ENCODE measurements at regions not wholly inside any gene's neighbourhood (a gene's known extent, or its start where the extent isn't known, plus 50 kb on each side); places are given as distances from the start of the nearest gene placed in this dataset.

DNA sequence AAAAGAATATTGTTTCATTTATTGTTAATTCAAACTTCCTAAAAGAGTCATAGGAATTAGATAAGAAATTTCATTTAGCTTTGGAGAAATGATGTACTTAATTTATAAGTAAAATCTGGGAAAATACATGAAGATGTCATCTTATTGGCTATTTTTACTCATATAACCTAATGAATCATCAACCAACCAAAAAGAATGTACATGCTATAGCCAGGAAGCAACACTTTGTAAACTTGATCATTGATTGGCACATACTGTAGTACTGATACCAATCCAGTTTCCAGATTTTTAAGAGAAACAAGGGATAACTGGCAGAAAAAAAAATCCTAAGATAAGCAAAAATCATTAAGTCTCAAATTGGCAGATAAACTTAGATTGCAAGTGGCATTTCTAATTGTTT, 207.9 kb upstream of the CDIN1 start:
- DNase-seq (no peak), ATAC-seq (ENCODE audit: low read depth in 2 of 2) (no peak)
- no peak overlapping the region for H3K4me3 Mint-ChIP-seq
- H3K9me3 Mint-ChIP-seq: peaks cover 0 to 5% (median 0%) of the 10 kb centered on the region in 7 donors
- H3K4me1 Mint-ChIP-seq: no peaks in the 10 kb centered on the region
- H3K27ac ChIP-seq (ENCODE audit: insufficient read depth, low read length, poor library complexity, severe bottlenecking): no peak overlapping the region
- no peaks in the 10 kb centered on the region for H3K4me1 ChIP-seq (ENCODE audit: control insufficient read depth, insufficient read depth, low read length, poor library complexity, severe bottlenecking)
- no peaks in the 10 kb centered on the region for H3K27me3 ChIP-seq (ENCODE audit: control insufficient read depth, insufficient read depth, low read length)
- H3K36me3 Mint-ChIP-seq: no peaks in the 10 kb centered on the region
- H3K36me3 ChIP-seq (ENCODE audit: control insufficient read depth, insufficient read depth, low read length): no peaks in the 10 kb centered on the region
- H3K27ac Mint-ChIP-seq: no peak overlapping the region
- H3K9me3 ChIP-seq (ENCODE audit: control insufficient read depth in 2 of 2, low read length in 2 of 2): no peaks in the 10 kb centered on the region
- H3K4me3 ChIP-seq (ENCODE audit: low read depth, low read length): no peak overlapping the region
- H3K27me3 Mint-ChIP-seq: no peaks in the 10 kb centered on the region

- no peaks in the 10 kb centered on the region for H3K4me1 ChIP-seq (ENCODE audit: control insufficient read depth, insufficient read depth, low read length, poor library complexity, severe bottlenecking)
- no peak overlapping the region for H3K27ac ChIP-seq (ENCODE audit: insufficient read depth, low read length, poor library complexity, severe bottlenecking)
- Mint-ChIP-seq H3K4me3 (no peak overlapping the region), H3K27ac (no peak overlapping the region), H3K4me1 (no peaks in the 10 kb centered on the region), H3K36me3 (no peaks in the 10 kb centered on the region), H3K9me3 (peaks cover 0 to 10% (median 0%) of the 10 kb centered on the region in 7 donors), H3K27me3 (no peaks in the 10 kb centered on the region)
- H3K27me3 ChIP-seq (ENCODE audit: control insufficient read depth, insufficient read depth, low read length): no peaks in the 10 kb centered on the region
- H3K4me3 ChIP-seq (ENCODE audit: low read depth, low read length): no peak overlapping the region
- no peaks in the 10 kb centered on the region for H3K9me3 ChIP-seq (ENCODE audit: control insufficient read depth in 2 of 2, low read length in 2 of 2)
- no peak for DNase-seq
- no peaks in the 10 kb centered on the region for H3K36me3 ChIP-seq (ENCODE audit: control insufficient read depth, insufficient read depth, low read length)
- no peak for ATAC-seq (ENCODE audit: low read depth in 2 of 2)
Observed at GRCh38 chr15:36372968-36373367, 206.5 kb upstream of the CDIN1 start.

GRCh38 chr15:36373550-36373949, 205.9 kb upstream of the CDIN1 start:
- ATAC-seq (ENCODE audit: low read depth in 2 of 2) (no peak), DNase-seq (no peak)
- no peak overlapping the region for H3K27ac ChIP-seq (ENCODE audit: insufficient read depth, low read length, poor library complexity, severe bottlenecking)
- Mint-ChIP-seq H3K4me3 (no peak overlapping the region), H3K27me3 (no peaks in the 10 kb centered on the region), H3K9me3 (peaks cover 0 to 10% (median 0%) of the 10 kb centered on the region in 7 donors), H3K27ac (no peak overlapping the region), H3K36me3 (no peaks in the 10 kb centered on the region), H3K4me1 (no peaks in the 10 kb centered on the region)
- no peaks in the 10 kb centered on the region for H3K36me3 ChIP-seq (ENCODE audit: control insufficient read depth, insufficient read depth, low read length)
- H3K4me1 ChIP-seq (ENCODE audit: control insufficient read depth, insufficient read depth, low read length, poor library complexity, severe bottlenecking): no peaks in the 10 kb centered on the region
- H3K4me3 ChIP-seq (ENCODE audit: low read depth, low read length): no peak overlapping the region
- no peaks in the 10 kb centered on the region for H3K27me3 ChIP-seq (ENCODE audit: control insufficient read depth, insufficient read depth, low read length)
- H3K9me3 ChIP-seq (ENCODE audit: control insufficient read depth in 2 of 2, low read length in 2 of 2): no peaks in the 10 kb centered on the region

- Histone ChIP-seq H3K36me3 (ENCODE audit: control insufficient read depth, insufficient read depth, low read length) (no peaks in the 10 kb centered on the region), H3K4me3 (ENCODE audit: low read depth, low read length) (no peak overlapping the region), H3K27me3 (ENCODE audit: control insufficient read depth, insufficient read depth, low read length) (no peaks in the 10 kb centered on the region), H3K27ac (ENCODE audit: insufficient read depth, low read length, poor library complexity, severe bottlenecking) (no peak overlapping the region), H3K4me1 (ENCODE audit: control insufficient read depth, insufficient read depth, low read length, poor library complexity, severe bottlenecking) (no peaks in the 10 kb centered on the region), H3K9me3 (ENCODE audit: control insufficient read depth in 2 of 2, low read length in 2 of 2) (no peaks in the 10 kb centered on the region)
- H3K27me3 Mint-ChIP-seq: no peaks in the 10 kb centered on the region
- H3K36me3 Mint-ChIP-seq: no peaks in the 10 kb centered on the region
- no peak overlapping the region for H3K27ac Mint-ChIP-seq
- no peak for ATAC-seq (ENCODE audit: low read depth in 2 of 2)
- H3K4me3 Mint-ChIP-seq: no peak overlapping the region
- H3K9me3 Mint-ChIP-seq: no peaks in the 10 kb centered on the region
- no peaks in the 10 kb centered on the region for H3K4me1 Mint-ChIP-seq
- no peak for DNase-seq
Observed at GRCh38 chr15:36389107-36389506, 190.3 kb upstream of the CDIN1 start.

- Mint-ChIP-seq H3K4me1 (no peaks in the 10 kb centered on the region), H3K27me3 (no peaks in the 10 kb centered on the region), H3K9me3 (no peaks in the 10 kb centered on the region), H3K36me3 (no peaks in the 10 kb centered on the region), H3K27ac (no peak overlapping the region), H3K4me3 (no peak overlapping the region)
- no peak for DNase-seq
- no peaks in the 10 kb centered on the region for H3K36me3 ChIP-seq (ENCODE audit: control insufficient read depth, insufficient read depth, low read length)
- no peak for ATAC-seq (ENCODE audit: low read depth in 2 of 2)
- no peaks in the 10 kb centered on the region for H3K27me3 ChIP-seq (ENCODE audit: control insufficient read depth, insufficient read depth, low read length)
- H3K4me1 ChIP-seq (ENCODE audit: control insufficient read depth, insufficient read depth, low read length, poor library complexity, severe bottlenecking): no peaks in the 10 kb centered on the region
- no peak overlapping the region for H3K4me3 ChIP-seq (ENCODE audit: low read depth, low read length)
- no peaks in the 10 kb centered on the region for H3K9me3 ChIP-seq (ENCODE audit: control insufficient read depth in 2 of 2, low read length in 2 of 2)
- no peak overlapping the region for H3K27ac ChIP-seq (ENCODE audit: insufficient read depth, low read length, poor library complexity, severe bottlenecking)
Observed at GRCh38 chr15:36390491-36390890, 188.9 kb upstream of the CDIN1 start.

GRCh38 chr15:36392676-36393266, 186.7 kb upstream of the CDIN1 start:
- no peak overlapping the region for H3K4me3 ChIP-seq (ENCODE audit: low read depth, low read length)
- H3K36me3 ChIP-seq (ENCODE audit: control insufficient read depth, insufficient read depth, low read length): no peaks in the 10 kb centered on the region
- H3K27ac Mint-ChIP-seq: no peak overlapping the region
- no peaks in the 10 kb centered on the region for H3K36me3 Mint-ChIP-seq
- no peaks in the 10 kb centered on the region for H3K9me3 Mint-ChIP-seq
- no peaks in the 10 kb centered on the region for H3K27me3 Mint-ChIP-seq
- H3K9me3 ChIP-seq (ENCODE audit: control insufficient read depth in 2 of 2, low read length in 2 of 2): no peaks in the 10 kb centered on the region
- DNase-seq (no peak), ATAC-seq (ENCODE audit: low read depth in 2 of 2) (no peak)
- no peaks in the 10 kb centered on the region for H3K27me3 ChIP-seq (ENCODE audit: control insufficient read depth, insufficient read depth, low read length)
- H3K4me3 Mint-ChIP-seq: no peak overlapping the region
- H3K27ac ChIP-seq (ENCODE audit: insufficient read depth, low read length, poor library complexity, severe bottlenecking): no peak overlapping the region
- H3K4me1 ChIP-seq (ENCODE audit: control insufficient read depth, insufficient read depth, low read length, poor library complexity, severe bottlenecking): no peaks in the 10 kb centered on the region
- no peaks in the 10 kb centered on the region for H3K4me1 Mint-ChIP-seq

- H3K27ac ChIP-seq (ENCODE audit: insufficient read depth, low read length, poor library complexity, severe bottlenecking): no peak overlapping the region
- no peaks in the 10 kb centered on the region for H3K4me1 ChIP-seq (ENCODE audit: control insufficient read depth, insufficient read depth, low read length, poor library complexity, severe bottlenecking)
- Mint-ChIP-seq H3K27me3 (no peaks in the 10 kb centered on the region), H3K4me1 (no peaks in the 10 kb centered on the region), H3K9me3 (peaks cover 0 to 4% (median 0%) of the 10 kb centered on the region in 7 donors), H3K36me3 (no peaks in the 10 kb centered on the region), H3K27ac (no peak overlapping the region), H3K4me3 (no peak overlapping the region)
- H3K27me3 ChIP-seq (ENCODE audit: control insufficient read depth, insufficient read depth, low read length): no peaks in the 10 kb centered on the region
- DNase-seq (no peak), ATAC-seq (ENCODE audit: low read depth in 2 of 2) (no peak)
- H3K9me3 ChIP-seq (ENCODE audit: control insufficient read depth in 2 of 2, low read length in 2 of 2): no peaks in the 10 kb centered on the region
- no peaks in the 10 kb centered on the region for H3K36me3 ChIP-seq (ENCODE audit: control insufficient read depth, insufficient read depth, low read length)
- no peak overlapping the region for H3K4me3 ChIP-seq (ENCODE audit: low read depth, low read length)
Observed at GRCh38 chr15:36398212-36398611, 181.2 kb upstream of the CDIN1 start.

- Histone ChIP-seq H3K4me3 (ENCODE audit: low read depth, low read length) (no peak overlapping the region), H3K9me3 (ENCODE audit: control insufficient read depth in 2 of 2, low read length in 2 of 2) (no peaks in the 10 kb centered on the region), H3K4me1 (ENCODE audit: control insufficient read depth, insufficient read depth, low read length, poor library complexity, severe bottlenecking) (no peaks in the 10 kb centered on the region), H3K27ac (ENCODE audit: insufficient read depth, low read length, poor library complexity, severe bottlenecking) (no peak overlapping the region), H3K27me3 (ENCODE audit: control insufficient read depth, insufficient read depth, low read length) (no peaks in the 10 kb centered on the region), H3K36me3 (ENCODE audit: control insufficient read depth, insufficient read depth, low read length) (no peaks in the 10 kb centered on the region)
- peaks cover 0 to 4% (median 0%) of the 10 kb centered on the region in 7 donors for H3K9me3 Mint-ChIP-seq
- no peak overlapping the region for H3K4me3 Mint-ChIP-seq
- no peaks in the 10 kb centered on the region for H3K4me1 Mint-ChIP-seq
- no peaks in the 10 kb centered on the region for H3K27me3 Mint-ChIP-seq
- H3K27ac Mint-ChIP-seq: no peak overlapping the region
- no peak for ATAC-seq (ENCODE audit: low read depth in 2 of 2)
- DNase-seq: no peak
- no peaks in the 10 kb centered on the region for H3K36me3 Mint-ChIP-seq
Observed at GRCh38 chr15:36399276-36399675, 180.2 kb upstream of the CDIN1 start.

All from CD4-positive, CD25-positive, alpha-beta regulatory T cell (primary cell).